ENCODE measurements at regions not wholly inside any gene's neighbourhood (a gene's known extent, or its start where the extent isn't known, plus 50 kb on each side); places are given as distances from the start of the nearest gene placed in this dataset.

DNA sequence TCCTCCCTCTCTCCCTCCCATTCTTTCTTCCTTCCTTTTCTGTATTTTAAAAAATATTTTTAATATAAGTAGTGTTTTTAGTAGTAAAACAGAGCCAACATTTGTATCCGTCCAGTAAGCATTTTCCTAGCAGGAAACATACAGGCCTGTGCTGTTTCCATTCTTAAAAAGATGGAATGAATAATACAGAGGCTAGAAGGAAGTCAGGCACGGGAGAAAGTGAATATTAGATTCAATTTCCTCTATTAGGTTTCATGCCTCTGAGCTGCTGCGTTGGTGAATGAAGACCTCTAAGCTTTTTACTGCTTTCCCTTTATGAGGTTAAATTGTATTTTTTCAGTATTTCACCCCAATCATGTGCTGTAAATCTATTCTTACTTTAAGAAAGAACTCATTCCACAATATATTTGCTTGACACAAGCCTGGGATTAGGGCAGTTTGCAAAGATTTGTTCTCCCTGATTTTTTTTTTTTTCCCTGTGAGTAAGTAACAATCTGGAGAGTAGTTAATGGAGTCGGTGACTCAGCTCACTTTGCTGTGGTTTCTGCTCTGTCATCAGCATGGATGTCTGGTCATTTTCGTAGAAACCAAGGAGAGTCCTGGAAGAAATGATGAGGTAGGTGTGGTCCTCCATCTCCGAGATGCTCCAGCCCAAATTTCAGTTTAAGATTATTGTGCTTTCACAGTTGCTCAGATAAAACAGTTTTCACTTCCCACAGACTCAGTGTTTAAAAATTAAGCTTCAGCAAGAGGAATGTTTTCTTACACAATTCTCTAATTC, 76.1 kb upstream of the PITRM1 start:
- H3K27me3 Mint-ChIP-seq = peaks cover 11% of the 10 kb centered on the region
- H3K9me3 Mint-ChIP-seq (ENCODE audit: low read depth) = no peaks in the 10 kb centered on the region

DNA sequence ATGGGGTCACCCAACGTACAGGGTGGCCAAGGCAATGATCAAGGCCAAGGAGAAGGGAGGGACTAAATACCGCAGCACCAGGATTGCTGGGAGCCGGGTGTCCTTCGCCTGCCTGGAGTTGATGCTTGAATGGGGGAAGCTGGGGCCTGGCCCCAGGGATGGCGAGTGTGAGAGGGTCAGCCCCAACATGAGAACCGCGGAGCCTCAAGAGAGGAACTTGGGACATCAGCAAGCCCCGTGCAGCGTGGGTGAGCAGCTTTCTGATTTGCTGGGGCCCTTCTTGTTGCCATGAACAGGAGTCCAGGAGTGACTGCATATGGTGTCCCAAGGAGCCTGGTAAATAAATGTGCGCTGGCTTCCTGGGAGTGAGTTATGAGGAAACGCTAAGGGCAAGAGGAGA, 72.8 kb upstream of the PITRM1 start:
- Mint-ChIP-seq H3K36me3 (ENCODE audit: insufficient read depth) (no peaks in the 10 kb centered on the region), H3K27me3 (no peaks in the 10 kb centered on the region), H3K4me1 (ENCODE audit: low read depth) (peaks cover 4% of the 10 kb centered on the region), H3K27ac (no peak overlapping the region), H3K9me3 (ENCODE audit: low read depth) (no peaks in the 10 kb centered on the region), H3K4me3 (ENCODE audit: low read depth) (no peak overlapping the region)
- DNase-seq (ENCODE audit: low spot score, unreplicated experiment) = no peak
- TF ChIP-seq, protein P1, sequence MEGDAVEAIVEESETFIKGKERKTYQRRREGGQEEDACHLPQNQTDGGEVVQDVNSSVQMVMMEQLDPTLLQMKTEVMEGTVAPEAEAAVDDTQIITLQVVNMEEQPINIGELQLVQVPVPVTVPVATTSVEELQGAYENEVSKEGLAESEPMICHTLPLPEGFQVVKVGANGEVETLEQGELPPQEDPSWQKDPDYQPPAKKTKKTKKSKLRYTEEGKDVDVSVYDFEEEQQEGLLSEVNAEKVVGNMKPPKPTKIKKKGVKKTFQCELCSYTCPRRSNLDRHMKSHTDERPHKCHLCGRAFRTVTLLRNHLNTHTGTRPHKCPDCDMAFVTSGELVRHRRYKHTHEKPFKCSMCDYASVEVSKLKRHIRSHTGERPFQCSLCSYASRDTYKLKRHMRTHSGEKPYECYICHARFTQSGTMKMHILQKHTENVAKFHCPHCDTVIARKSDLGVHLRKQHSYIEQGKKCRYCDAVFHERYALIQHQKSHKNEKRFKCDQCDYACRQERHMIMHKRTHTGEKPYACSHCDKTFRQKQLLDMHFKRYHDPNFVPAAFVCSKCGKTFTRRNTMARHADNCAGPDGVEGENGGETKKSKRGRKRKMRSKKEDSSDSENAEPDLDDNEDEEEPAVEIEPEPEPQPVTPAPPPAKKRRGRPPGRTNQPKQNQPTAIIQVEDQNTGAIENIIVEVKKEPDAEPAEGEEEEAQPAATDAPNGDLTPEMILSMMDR (IDR thresholded peaks at IDR 0.05; ENCODE audit: unreplicated experiment) = no peak

More for the DNA sequence above, 76.1 kb upstream of the PITRM1 start:
- Mint-ChIP-seq H3K27ac (no peak overlapping the region), H3K4me3 (ENCODE audit: low read depth) (no peak overlapping the region), H3K36me3 (ENCODE audit: insufficient read depth) (no peaks in the 10 kb centered on the region), H3K4me1 (ENCODE audit: low read depth) (peaks cover 4% of the 10 kb centered on the region)
- DNase-seq (ENCODE audit: low spot score, unreplicated experiment) = no peak
- TF ChIP-seq, protein P1 (IDR thresholded peaks at IDR 0.05; ENCODE audit: unreplicated experiment) = no peak

DNA sequence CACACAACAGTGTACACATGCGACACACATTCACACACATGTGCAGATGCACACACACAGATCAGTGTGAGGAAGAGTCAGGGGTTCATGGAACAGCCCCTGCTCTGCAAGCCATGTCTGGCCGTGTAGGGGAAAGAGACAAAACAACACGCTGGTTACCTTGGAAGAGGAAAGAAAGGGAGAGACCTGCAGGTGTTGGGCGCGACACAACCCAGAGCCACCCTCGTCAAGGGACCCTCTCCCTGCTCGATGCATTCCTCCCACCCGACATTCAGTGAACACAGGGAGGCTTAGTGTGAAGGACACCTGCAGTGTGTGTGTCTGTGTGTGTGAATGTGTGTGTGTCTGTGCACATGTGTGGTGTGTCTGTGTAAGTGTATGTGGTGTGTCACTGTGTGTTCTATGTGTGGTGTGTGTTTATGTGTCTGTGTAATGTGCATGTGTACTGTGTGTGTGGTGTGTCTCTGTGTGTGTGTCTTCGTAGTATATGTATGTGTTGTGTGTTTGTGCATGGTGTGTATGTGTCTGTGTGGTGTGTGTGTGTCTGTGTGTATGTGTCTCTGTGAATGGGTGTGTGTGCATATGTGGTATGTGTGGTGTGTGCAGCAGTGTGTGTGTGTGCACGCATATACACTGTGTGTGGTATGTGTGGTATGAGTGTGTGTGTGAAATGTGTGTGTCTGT, 69.5 kb upstream of the PITRM1 start:
- TF ChIP-seq, protein P1 (IDR thresholded peaks at IDR 0.05; ENCODE audit: unreplicated experiment) = no peak
- H3K9me3 Mint-ChIP-seq (ENCODE audit: low read depth) = no peaks in the 10 kb centered on the region

DNA sequence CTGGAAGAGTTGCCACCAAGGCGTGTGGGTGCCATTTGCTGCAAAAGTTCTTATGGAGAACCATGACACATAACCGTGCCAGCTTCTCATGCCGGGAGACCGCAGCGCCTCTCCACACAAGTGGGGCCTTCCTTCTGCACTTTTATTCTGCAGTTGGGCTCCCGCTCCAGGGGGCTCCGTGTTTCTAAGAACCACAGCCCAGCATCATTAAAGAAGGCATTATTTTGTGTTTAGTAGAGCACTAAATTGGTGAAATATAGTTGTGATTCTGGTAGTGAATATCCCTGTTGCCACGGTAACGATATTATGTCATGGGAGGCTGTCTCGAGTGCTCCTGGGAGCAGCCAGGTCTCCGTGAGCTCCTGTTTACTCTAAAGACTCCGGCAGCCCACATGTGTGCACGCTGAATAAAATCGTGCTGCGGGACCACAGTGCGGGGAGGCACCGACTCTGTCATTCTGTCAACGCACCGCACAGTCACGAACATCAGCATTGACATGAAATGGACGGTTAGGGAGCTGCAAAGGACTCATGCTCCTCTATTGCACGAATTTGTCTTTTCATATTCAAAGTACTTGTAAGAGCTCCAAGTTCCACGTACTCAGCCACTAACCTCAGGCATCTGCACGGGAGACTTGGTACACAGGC, 68.8 kb upstream of the PITRM1 start:
- Mint-ChIP-seq H3K27me3 (peaks cover 28% of the 10 kb centered on the region), H3K27ac (no peak overlapping the region), H3K4me3 (ENCODE audit: low read depth) (no peak overlapping the region), H3K4me1 (ENCODE audit: low read depth) (no peaks in the 10 kb centered on the region), H3K36me3 (ENCODE audit: insufficient read depth) (no peaks in the 10 kb centered on the region), H3K9me3 (ENCODE audit: low read depth) (no peaks in the 10 kb centered on the region)
- TF ChIP-seq, protein P1 (IDR thresholded peaks at IDR 0.05; ENCODE audit: unreplicated experiment) = no peak
- DNase-seq (ENCODE audit: low spot score, unreplicated experiment) = no peak

More for the DNA sequence above, 69.5 kb upstream of the PITRM1 start:
- DNase-seq (ENCODE audit: low spot score, unreplicated experiment) = no peak
- Mint-ChIP-seq H3K36me3 (ENCODE audit: insufficient read depth) (no peaks in the 10 kb centered on the region), H3K27ac (no peak overlapping the region), H3K4me3 (ENCODE audit: low read depth) (no peak overlapping the region), H3K4me1 (ENCODE audit: low read depth) (no peaks in the 10 kb centered on the region), H3K27me3 (peaks cover 23% of the 10 kb centered on the region)
